Fibroblast of villous mesenchyme (primary cell): ENCODE measurements at regions not wholly inside any gene's neighbourhood (a gene's known extent, or its start where the extent isn't known, plus 50 kb on each side); places are given as distances from the start of the nearest gene placed in this dataset.

ENCODE experiments used
- DNase-seq: peaks from one replicate; pipeline ENCODE4 v3.0.0-alpha.2; 2010; ENCODE audit warnings: low read depth
- H3K4me3 ChIP-seq: 2 replicates; pipeline ENCODE4 v1.5.1; 2011; ENCODE audit warnings: low read depth, mild to moderate bottlenecking, low read length
- CTCF ChIP-seq: IDR thresholded peaks from 2 replicates; pipeline ENCODE4 v1.5.1; 2012; ENCODE audit warnings: low read depth, mild to moderate bottlenecking, low read length; ENCODE audit not compliant: insufficient read depth

GRCh38 chr1:116854403-116854690, 55.4 kb upstream of the PTGFRN start:
- TF ChIP-seq CTCF = no peak
- no peak for DNase-seq

GRCh38 chr1:116854716-116855115, 55.0 kb upstream of the PTGFRN start:
- DNase-seq = no peak
- no peak overlapping the region for H3K4me3 ChIP-seq
- TF ChIP-seq CTCF = no peak

More at GRCh38 chr1:116854403-116854690, 55.4 kb upstream of the PTGFRN start:
- H3K4me3 ChIP-seq = no peak overlapping the region

GRCh38 chr1:116855191-116855619, 54.5 kb upstream of the PTGFRN start:
- TF ChIP-seq CTCF = no peak
- no peak for DNase-seq
- no peak overlapping the region for H3K4me3 ChIP-seq

- DNase-seq = peak; percentile 71
- no peak for TF ChIP-seq CTCF
- no peak overlapping the region for H3K4me3 ChIP-seq
These were observed 53.9 kb upstream of the PTGFRN start for GRCh38 chr1:116855773-116856201.

GRCh38 chr1:116856312-116856711, 53.4 kb upstream of the PTGFRN start:
- TF ChIP-seq CTCF = no peak
- DNase-seq = no peak

GRCh38 chr1:116857092-116857491, 52.6 kb upstream of the PTGFRN start:
- DNase-seq = no peak
- TF ChIP-seq CTCF = no peak
- H3K4me3 ChIP-seq = no peak overlapping the region

More at GRCh38 chr1:116856312-116856711, 53.4 kb upstream of the PTGFRN start:
- no peak overlapping the region for H3K4me3 ChIP-seq
